ENCODE measurements at regions not wholly inside any gene's neighbourhood (a gene's known extent, or its start where the extent isn't known, plus 50 kb on each side); places are given as distances from the start of the nearest gene placed in this dataset.

- TF ChIP-seq CTCF (IDR thresholded peaks at IDR 0.05), result no peak
- no peak for TF ChIP-seq EP300 (IDR thresholded peaks at IDR 0.05)
- TF ChIP-seq POLR2A (IDR thresholded peaks at IDR 0.05), result no peak
Observed at GRCh38 chr20:53749499-53749898, 155.9 kb upstream of the ZNF217 start.

DNA sequence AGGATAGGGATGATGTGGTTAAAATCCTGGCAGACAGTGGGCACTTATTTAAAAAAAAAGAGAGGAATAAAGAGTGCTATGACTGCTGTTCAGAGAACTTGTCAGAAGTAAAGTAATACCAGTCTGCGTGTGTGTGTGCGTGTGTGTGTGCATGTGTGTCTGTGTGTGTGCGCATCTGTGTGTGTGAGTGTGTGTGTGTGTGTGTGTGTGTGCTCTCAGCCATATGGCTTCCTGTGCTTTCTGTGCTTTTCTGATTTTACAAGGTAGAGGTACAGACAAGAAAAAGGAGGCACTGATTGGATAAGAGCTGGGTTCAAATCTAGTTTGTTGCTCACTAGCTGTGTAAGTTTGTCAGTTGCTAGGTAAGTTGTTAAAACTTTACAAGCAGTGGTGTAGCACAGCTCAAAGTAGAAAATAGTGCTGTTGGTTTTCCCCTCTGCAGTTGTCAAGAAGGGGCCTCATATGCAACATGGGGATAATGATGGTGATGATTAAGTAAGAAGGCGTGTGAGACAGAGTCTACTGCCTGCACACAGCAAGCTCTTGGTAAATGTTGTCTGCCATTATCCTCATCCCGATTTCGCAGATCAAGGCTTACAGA, 155.3 kb upstream of the ZNF217 start:
- Histone ChIP-seq H3K27me3 (no peaks in the 10 kb centered on the region), H3K27ac (no peak overlapping the region), H3K9me3 (no peaks in the 10 kb centered on the region), H3K4me3 (no peak overlapping the region), H3K4me1 (ENCODE audit: insufficient read depth) (peaks cover 1% of the 10 kb centered on the region), H3K36me3 (no peaks in the 10 kb centered on the region)
- DNase-seq, result no peak
- intact Hi-C loops (cut with DNase I), result no loop called here
- 83 to 85% (median 84%) methylated on average over 6 of the region's 6 CpGs for WGBS, 3 donors
- no peak for TF ChIP-seq CTCF (IDR thresholded peaks at IDR 0.05)
- TF ChIP-seq POLR2A (IDR thresholded peaks at IDR 0.05), result no peak

More at GRCh38 chr20:53749499-53749898, 155.9 kb upstream of the ZNF217 start:
- Histone ChIP-seq H3K27ac (no peak overlapping the region), H3K4me3 (no peak overlapping the region), H3K9me3 (no peaks in the 10 kb centered on the region), H3K27me3 (no peaks in the 10 kb centered on the region), H3K36me3 (no peaks in the 10 kb centered on the region), H3K4me1 (ENCODE audit: insufficient read depth) (peaks cover 1% of the 10 kb centered on the region)
- no peak for DNase-seq
- 33 to 53% (median 39%) methylated on average over 1 of the region's 1 CpG for WGBS, 3 donors
- intact Hi-C loops (cut with DNase I), result no loop called here

- no peak overlapping the region for H3K27ac ChIP-seq
- no peaks in the 10 kb centered on the region for H3K36me3 ChIP-seq
- H3K9me3 ChIP-seq, result no peaks in the 10 kb centered on the region
- no peak for DNase-seq
- no peak overlapping the region for H3K4me3 ChIP-seq
- peaks cover 1% of the 10 kb centered on the region for H3K4me1 ChIP-seq (ENCODE audit: insufficient read depth)
- 91 to 95% (median 92%) methylated on average over 2 of the region's 2 CpGs for WGBS, 3 donors
- intact Hi-C loops (cut with DNase I), result no loop called here
- no peak for TF ChIP-seq CTCF (IDR thresholded peaks at IDR 0.05)
- no peaks in the 10 kb centered on the region for H3K27me3 ChIP-seq
Observed at GRCh38 chr20:53748176-53748575, 154.5 kb upstream of the ZNF217 start.

GRCh38 chr20:53743607-53744260, 150.1 kb upstream of the ZNF217 start:
- Histone ChIP-seq H3K4me3 (no peak overlapping the region), H3K9me3 (no peaks in the 10 kb centered on the region), H3K27ac (no peak overlapping the region), H3K27me3 (no peaks in the 10 kb centered on the region), H3K36me3 (no peaks in the 10 kb centered on the region), H3K4me1 (ENCODE audit: insufficient read depth) (no peaks in the 10 kb centered on the region)
- WGBS, 3 donors, result 80 to 83% (median 82%) methylated on average over 11 to 12 of the region's 12 CpGs
- intact Hi-C loops (cut with DNase I), result no loop called here
- TF ChIP-seq POLR2A (IDR thresholded peaks at IDR 0.05) (no peak), CTCF (IDR thresholded peaks at IDR 0.05) (no peak), EP300 (IDR thresholded peaks at IDR 0.05) (no peak)
- DNase-seq, result no peak
